ENCODE measurements at regions not wholly inside any gene's neighbourhood (a gene's known extent, or its start where the extent isn't known, plus 50 kb on each side); places are given as distances from the start of the nearest gene placed in this dataset.

DNA sequence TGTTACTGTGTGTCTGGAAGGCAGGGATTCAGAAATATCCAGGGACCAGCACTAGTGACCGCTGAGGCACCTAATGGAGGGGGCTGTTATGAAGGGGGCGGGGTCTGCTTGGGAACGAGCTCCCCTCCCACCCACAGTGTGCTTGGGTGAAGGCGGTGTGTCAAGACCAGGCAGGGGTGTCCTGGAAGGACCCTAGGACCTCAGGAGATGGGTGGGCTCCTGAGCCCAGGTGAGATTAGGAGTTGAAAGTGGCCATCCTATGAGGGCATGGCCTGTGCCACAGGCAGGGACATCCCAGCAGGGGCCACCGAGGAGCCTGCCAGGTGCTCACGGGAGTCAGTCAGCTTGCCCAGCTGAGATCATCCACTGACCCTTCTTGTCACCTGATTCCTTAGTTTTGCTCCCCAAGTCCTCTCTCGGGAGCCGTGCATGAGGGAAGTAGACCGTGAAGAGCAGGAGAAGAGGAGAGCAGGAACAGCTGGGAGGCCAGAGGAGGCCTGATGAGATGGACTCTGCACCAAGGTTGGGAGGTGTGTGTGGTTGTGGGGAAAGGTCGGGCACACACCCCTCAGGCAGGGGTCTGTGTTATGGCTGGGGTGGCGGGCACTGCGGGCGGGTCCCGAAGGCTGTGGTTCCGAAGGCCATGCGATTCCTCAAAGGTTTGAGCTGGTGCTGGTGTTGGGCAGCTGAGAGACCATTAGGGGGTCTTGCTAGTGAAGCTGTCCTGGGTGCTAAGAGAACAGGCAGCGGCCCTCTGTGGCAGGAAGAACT, 180.9 kb upstream of the HS6ST1 start:
- Histone ChIP-seq H3K27ac (ENCODE audit: extremely low read length, insufficient read depth, low read length) (no peak overlapping the region), H2AFZ (ENCODE audit: low read length) (no peak overlapping the region), H3K27me3 (ENCODE audit: control insufficient read depth in 1 of 2, insufficient read depth in 2 of 2, low read length in 2 of 2) (peaks cover 6 to 35% of the 10 kb centered on the region in 2 experiments; a peak in 4 of 5 replicates), H3K36me3 (replicated peaks in 1 of 2; ENCODE audit: control insufficient read depth in 1 of 2, insufficient read depth in 2 of 2, low read length in 2 of 2) (no peaks in the 10 kb centered on the region), H3K4me1 (ENCODE audit: insufficient read depth, low read length) (peaks cover 4% of the 10 kb centered on the region; the same call in 1 of the 2 replicates), H4K20me1 (ENCODE audit: insufficient read depth, low read length) (no peaks in the 10 kb centered on the region), H3K4me2 (ENCODE audit: low read depth, low read length) (no peak overlapping the region), H3K9me3 (ENCODE audit: low read length) (no peaks in the 10 kb centered on the region), H3K4me3 (replicated peaks in 1 of 3; ENCODE audit: insufficient read depth in 1 of 3, low read depth in 2 of 3, low read length in 3 of 3) (no peak overlapping the region), H3K9ac (ENCODE audit: insufficient read depth, low read depth, low read length) (no peak overlapping the region), H3K79me2 (ENCODE audit: insufficient read depth, low read length) (no peaks in the 10 kb centered on the region)
- no peak for DNase-seq (ENCODE audit: low spot score)
- WGBS (ENCODE audit: low lambda C conversion rate), result 42% methylated on average over 17 of the region's 17 CpGs
- POLR2A ChIA-PET, result no interaction called here
- CTCF ChIA-PET (ENCODE audit: low intra/inter-chr PET ratio, low total read pairs), result no interaction called here
- no TSS peak for BruUV-seq (replicated peaks)
- no peak for ATAC-seq
- no peak for FAIRE-seq
- intact Hi-C loops (cut with micrococcal nuclease; ENCODE audit: unreplicated experiment) (no loop called here), in situ Hi-C loops (cut with HindIII; ENCODE audit: extremely low pct_ligation_motif_present, low pct_unique_long_range_greater_than_20kb) (no loop called here)
- TF ChIP-seq HNRNPL (IDR thresholded peaks at IDR 0.05; ENCODE audit: low read depth, low read length) (no peak), ARNT (IDR thresholded peaks at IDR 0.05) (no peak), SIN3A (IDR thresholded peaks at IDR 0.05; ENCODE audit: borderline replicate concordance, low read depth, low read length) (no peak), RAD51 (IDR thresholded peaks at IDR 0.05; ENCODE audit: borderline replicate concordance) (no peak), MXI1 (IDR thresholded peaks at IDR 0.05; ENCODE audit: borderline replicate concordance, low read depth, low read length) (no peak), SATB2 (CRISPR knock-in tag; IDR thresholded peaks at IDR 0.05) (no peak), ZNF691 (CRISPR knock-in tag; IDR thresholded peaks at IDR 0.05; ENCODE audit: borderline replicate concordance, low read depth) (no peak), MZF1 (CRISPR knock-in tag; IDR thresholded peaks at IDR 0.05; ENCODE audit: borderline replicate concordance) (no peak), AGO2 (optimal IDR thresholded peaks at IDR 0.05; ENCODE audit: low read depth, low read length) (no peak), ZNF768 (CRISPR knock-in tag; IDR thresholded peaks at IDR 0.05) (no peak), ZNF616 (CRISPR knock-in tag; IDR thresholded peaks at IDR 0.05; ENCODE audit: low read depth) (no peak), MAZ (IDR thresholded peaks at IDR 0.05; ENCODE audit: borderline replicate concordance, low read depth, low read length) (no peak), MAZ (CRISPR knock-in tag; IDR thresholded peaks at IDR 0.05; ENCODE audit: low read depth) (no peak), GATA4 (IDR thresholded peaks at IDR 0.05; ENCODE audit: borderline replicate concordance, low read depth) (no peak)
- TF ChIP-seq, protein P1, sequence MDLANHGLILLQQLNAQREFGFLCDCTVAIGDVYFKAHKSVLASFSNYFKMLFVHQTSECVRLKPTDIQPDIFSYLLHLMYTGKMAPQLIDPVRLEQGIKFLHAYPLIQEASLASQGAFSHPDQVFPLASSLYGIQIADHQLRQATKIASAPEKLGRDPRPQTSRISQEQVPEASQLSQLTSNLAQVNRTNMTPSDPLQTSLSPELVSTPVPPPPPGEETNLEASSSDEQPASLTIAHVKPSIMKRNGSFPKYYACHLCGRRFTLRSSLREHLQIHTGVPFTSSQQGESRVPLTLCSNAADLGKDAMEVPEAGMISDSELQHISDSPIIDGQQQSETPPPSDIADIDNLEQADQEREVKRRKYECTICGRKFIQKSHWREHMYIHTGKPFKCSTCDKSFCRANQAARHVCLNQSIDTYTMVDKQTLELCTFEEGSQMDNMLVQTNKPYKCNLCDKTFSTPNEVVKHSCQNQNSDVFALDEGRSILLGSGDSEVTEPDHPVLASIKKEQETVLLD (CRISPR knock-in tag; IDR thresholded peaks at IDR 0.05; ENCODE audit: low read depth), result no peak
- TF ChIP-seq, protein P2, sequence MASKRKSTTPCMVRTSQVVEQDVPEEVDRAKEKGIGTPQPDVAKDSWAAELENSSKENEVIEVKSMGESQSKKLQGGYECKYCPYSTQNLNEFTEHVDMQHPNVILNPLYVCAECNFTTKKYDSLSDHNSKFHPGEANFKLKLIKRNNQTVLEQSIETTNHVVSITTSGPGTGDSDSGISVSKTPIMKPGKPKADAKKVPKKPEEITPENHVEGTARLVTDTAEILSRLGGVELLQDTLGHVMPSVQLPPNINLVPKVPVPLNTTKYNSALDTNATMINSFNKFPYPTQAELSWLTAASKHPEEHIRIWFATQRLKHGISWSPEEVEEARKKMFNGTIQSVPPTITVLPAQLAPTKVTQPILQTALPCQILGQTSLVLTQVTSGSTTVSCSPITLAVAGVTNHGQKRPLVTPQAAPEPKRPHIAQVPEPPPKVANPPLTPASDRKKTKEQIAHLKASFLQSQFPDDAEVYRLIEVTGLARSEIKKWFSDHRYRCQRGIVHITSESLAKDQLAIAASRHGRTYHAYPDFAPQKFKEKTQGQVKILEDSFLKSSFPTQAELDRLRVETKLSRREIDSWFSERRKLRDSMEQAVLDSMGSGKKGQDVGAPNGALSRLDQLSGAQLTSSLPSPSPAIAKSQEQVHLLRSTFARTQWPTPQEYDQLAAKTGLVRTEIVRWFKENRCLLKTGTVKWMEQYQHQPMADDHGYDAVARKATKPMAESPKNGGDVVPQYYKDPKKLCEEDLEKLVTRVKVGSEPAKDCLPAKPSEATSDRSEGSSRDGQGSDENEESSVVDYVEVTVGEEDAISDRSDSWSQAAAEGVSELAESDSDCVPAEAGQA (IDR thresholded peaks at IDR 0.05; ENCODE audit: low read depth), result no peak
- TF ChIP-seq, protein P2 (CRISPR knock-in tag; IDR thresholded peaks at IDR 0.05; ENCODE audit: borderline replicate concordance), result no peak
